K562 (cell line): ENCODE measurements at regions not wholly inside any gene's neighbourhood (a gene's known extent, or its start where the extent isn't known, plus 50 kb on each side); places are given as distances from the start of the nearest gene placed in this dataset.

Source experiments
- BRCA1 ChIP-seq, 2 experiments: fragments of 450-650 bp in 1 of 2; sonication (generic) in 1 of 2; formaldehyde crosslinking in 1 of 2; IDR thresholded peaks; 2 replicates each; pipeline versions ENCODE4 v1.5.0 to v1.6.1; 2017 to 2020; ENCODE audit warnings: mild to moderate bottlenecking in 1 of 2, missing genetic modification reagents in 1 of 2
- HCFC1 ChIP-seq: IDR thresholded peaks from 2 replicates; pipeline ENCODE4 v1.6.1; 2012; ENCODE audit warnings: low read depth, low read length, improper control_type of control experiment
- KLF1 ChIP-seq: fragments of 450-650 bp; IDR thresholded peaks from 2 replicates; pipeline ENCODE4 v1.6.1; 2016; ENCODE audit warnings: missing genetic modification characterization, missing compliant biosample characterization
- MTA2 ChIP-seq: fragments of 450-650 bp; IDR thresholded peaks from 2 replicates; pipeline ENCODE4 v1.6.1; 2016; ENCODE audit warnings: low read depth
- PCBP1 ChIP-seq: fragments of 200-400 bp; formaldehyde crosslinking; IDR thresholded peaks from 2 replicates; pipeline ENCODE4 v1.6.1; 2018; ENCODE audit warnings: mild to moderate bottlenecking, low read depth, low read length; ENCODE audit not compliant: poor library complexity, severe bottlenecking
- SMARCB1 ChIP-seq: IDR thresholded peaks from 2 replicates; pipeline ENCODE4 v1.6.1; 2011; ENCODE audit warnings: improper control_type of control experiment, low read depth; ENCODE audit not compliant: insufficient read length
- SNAPC5 ChIP-seq: fragments of 250-450 bp; sonication (Bioruptor Pico); IDR thresholded peaks from 2 replicates; pipeline ENCODE4 v1.8.0; 2021; ENCODE audit warnings: moderate library complexity, mild to moderate bottlenecking, inconsistent platforms
- TBP ChIP-seq: optimal IDR thresholded peaks from 2 replicates; pipeline ENCODE3; 2011; ENCODE audit warnings: low read depth, low read length, improper control_type of control experiment
- ZFP91 ChIP-seq: sonication (generic); formaldehyde crosslinking; IDR thresholded peaks from 2 replicates; pipeline ENCODE4 v1.8.0; 2022; ENCODE audit warnings: mild to moderate bottlenecking, missing genetic modification reagents

GRCh38 chr16:63171545-63171944 is 1135.3 kb upstream of the CDH8 start:
- TF ChIP-seq SMARCB1 (no peak), MTA2 (no peak), SNAPC5 (CRISPR knock-in tag) (no peak), KLF1 (tag) (no peak), ZFP91 (CRISPR knock-in tag) (no peak), BRCA1 (IDR thresholded peaks at IDR 0.05) (no peak), BRCA1 (CRISPR knock-in tag; IDR thresholded peaks at IDR 0.05) (no peak), PCBP1 (no peak), HCFC1 (no peak), TBP (no peak)
